Upper lobe of left lung (tissue), 4 donors: ENCODE measurements at regions not wholly inside any gene's neighbourhood (a gene's known extent, or its start where the extent isn't known, plus 50 kb on each side); places are given as distances from the start of the nearest gene placed in this dataset.
"Not testable (repeated sequence)": the region's sequence is repeated elsewhere in the genome, so short reads cannot be mapped to it uniquely, and the experiment has no call there.

Source experiments
- CTCF ChIP-seq, 6 experiments: fragments of 450-650 bp in 4 of 6; fragments of 200-600 bp in 2 of 6; sonication (generic) in 2 of 6; IDR thresholded peaks; one replicate each; pipeline ENCODE4 v1.5.1; 2016 to 2019; ENCODE audit warnings: antibody characterized with exemption in 6 of 6
- POLR2A ChIP-seq, 4 donors: fragments of 450-650 bp; IDR thresholded peaks; one replicate each; pipeline ENCODE4 v1.5.1; 2016 to 2017; ENCODE audit warnings: antibody characterized with exemption in 4 of 4, mild to moderate bottlenecking in 2 of 4

- not testable (repeated sequence) for TF ChIP-seq CTCF, POLR2A (IDR thresholded peaks at IDR 0.05)
Measured at GRCh38 chr3:193923958-193924357, 212.0 kb upstream of the HES1 start.
